HCT116 (cell line): ENCODE measurements at regions not wholly inside any gene's neighbourhood (a gene's known extent, or its start where the extent isn't known, plus 50 kb on each side); places are given as distances from the start of the nearest gene placed in this dataset.

Source experiments
- ATAC-seq: fragments of 200-7000 bp; cut with Tn5 transposase; 2 replicates; pipeline ENCODE4 v1.9.1; 2020; ENCODE audit warnings: mild to moderate bottlenecking, moderate library complexity
- BruUV-seq: library from RNA; stranded (reverse); fragments of 400-500 nt; replicated peaks from 2 replicates; lab custom pipeline; 2021; lab: Mats Ljungman, UMichigan
- CTCF ChIA-PET: fragments of 300-600 bp; sonication (Branson Sonifier 250); formaldehyde crosslinking; loops from one replicate; lab custom pipeline; 2021; ENCODE audit warnings: antibody characterized with exemption; lab: Charles Lee
- POLR2A ChIA-PET: fragments of 300-600, 350-600 bp; sonication (Branson Sonifier 250); formaldehyde crosslinking; loops from one replicate; lab custom pipeline; 2021; ENCODE audit warnings: antibody characterized with exemption; lab: Charles Lee
- RAD21 ChIA-PET, 2 experiments: fragments of 300-600 bp; sonication (Branson Sonifier 250); formaldehyde crosslinking; loops; one replicate each; lab custom pipeline; 2023; ENCODE audit warnings: low total read pairs in 2 of 2; ENCODE audit not compliant: uncharacterized antibody in 2 of 2, unreplicated experiment in 2 of 2, low non-redundant PET in 1 of 2; lab: Charles Lee
- DNase-seq: peaks from one replicate; pipeline ENCODE4 v3.0.0-alpha.2; 2010; ENCODE audit warnings: low read depth, low spot score
- H2AFZ ChIP-seq: fragments of 200-600 bp; shearing (Covaris generic), sonication (generic); 2 replicates; pipeline ENCODE4 v1.6.1; 2017; ENCODE audit warnings: low read depth, mixed run types, mixed read lengths, antibody characterized with exemption, low read length; ENCODE audit not compliant: poor library complexity, severe bottlenecking
- H3K27ac ChIP-seq: 2 replicates; pipeline ENCODE4 v1.5.1; 2012; ENCODE audit warnings: low read depth, low read length
- H3K27me3 ChIP-seq: fragments of 200-600 bp; sonication (generic); 2 replicates; pipeline ENCODE4 v1.6.1; 2016; ENCODE audit warnings: mixed run types, low read length, mixed read lengths; ENCODE audit not compliant: insufficient read depth
- H3K36me3 ChIP-seq, 2 experiments: fragments of 200-500 bp in 1 of 2; fragments of 200-600 bp in 1 of 2; sonication (Bioruptor generic) in 1 of 2; sonication (generic) in 1 of 2; 2 replicates each; pipeline versions ENCODE4 v1.5.1 to v1.6.1; 2014 to 2016; ENCODE audit warnings: low read length in 2 of 2, inconsistent platforms in 1 of 2, mixed read lengths in 1 of 2, mixed run types in 1 of 2; ENCODE audit not compliant: insufficient read depth in 2 of 2, control insufficient read depth in 1 of 2
- H3K4me1 ChIP-seq, 2 experiments: fragments of 200-600 bp in 1 of 2; sonication (generic) in 1 of 2; 2 replicates each; pipeline versions ENCODE4 v1.5.1 to v1.6.1; 2012 to 2017; ENCODE audit warnings: low read length in 2 of 2, inconsistent platforms in 1 of 2, mild to moderate bottlenecking in 1 of 2, mixed read lengths in 1 of 2, mixed run types in 1 of 2, moderate library complexity in 1 of 2; ENCODE audit not compliant: insufficient read depth in 2 of 2, control insufficient read depth in 1 of 2
- H3K4me2 ChIP-seq: fragments of 200-600 bp; sonication (generic); 2 replicates; pipeline ENCODE4 v1.6.1; 2017; ENCODE audit warnings: mixed run types, low read length, mixed read lengths
- H3K4me3 ChIP-seq, 2 experiments: fragments of 200-600 bp in 1 of 2; sonication (generic) in 1 of 2; replicated peaks in 1 of 2; 2 replicates each; pipeline ENCODE4 v1.5.1; 2011 to 2016; ENCODE audit warnings: low read length in 2 of 2, control low read depth in 1 of 2, low read depth in 1 of 2, mild to moderate bottlenecking in 1 of 2, mixed read lengths in 1 of 2, mixed run types in 1 of 2
- H3K79me2 ChIP-seq: fragments of 200-600 bp; sonication (generic); 2 replicates; pipeline ENCODE4 v1.6.1; 2017; ENCODE audit warnings: mild to moderate bottlenecking, mixed run types, low read length, moderate library complexity, mixed read lengths; ENCODE audit not compliant: insufficient read depth
- H3K9ac ChIP-seq: fragments of 200-600 bp; sonication (generic); 2 replicates; pipeline ENCODE4 v1.6.1; 2016; ENCODE audit warnings: low read length, mixed read lengths
- H3K9me2 ChIP-seq: fragments of 200-600 bp; sonication (generic), shearing (Covaris generic); 2 replicates; pipeline ENCODE4 v1.6.1; 2017; ENCODE audit warnings: mixed run types, mild to moderate bottlenecking, moderate library complexity; ENCODE audit not compliant: insufficient read depth
- H3K9me3 ChIP-seq, 2 experiments: fragments of 200-500 bp in 1 of 2; fragments of 200-600 bp in 1 of 2; sonication (Bioruptor generic) in 1 of 2; sonication (generic) in 1 of 2; 2 replicates each; pipeline ENCODE4 v1.6.1; 2014 to 2017; ENCODE audit warnings: low read length in 2 of 2, mixed read lengths in 2 of 2, inconsistent platforms in 1 of 2, low read depth in 1 of 2, mild to moderate bottlenecking in 1 of 2, mixed run types in 1 of 2, moderate library complexity in 1 of 2; ENCODE audit not compliant: control insufficient read depth in 1 of 2, insufficient read depth in 1 of 2
- H4K20me1 ChIP-seq: fragments of 200-600 bp; sonication (generic), shearing (Covaris generic); 2 replicates; pipeline ENCODE4 v1.6.1; 2017; ENCODE audit warnings: mixed run types, mild to moderate bottlenecking, moderate library complexity; ENCODE audit not compliant: insufficient read depth
- ATF3 ChIP-seq: IDR thresholded peaks from 2 replicates; pipeline ENCODE4 v1.6.1; 2012
- CBX3 ChIP-seq: IDR thresholded peaks from 2 replicates; pipeline ENCODE4 v1.6.1; 2012; ENCODE audit warnings: low read depth
- CEBPB ChIP-seq: IDR thresholded peaks from 2 replicates; pipeline ENCODE4 v1.6.1; 2012; ENCODE audit warnings: low read depth
- CTCF ChIP-seq, 3 experiments: fragments of 200-600 bp in 1 of 3; sonication (generic) in 1 of 3; IDR thresholded peaks in 2 of 3; conservative IDR thresholded peaks in 1 of 3; 2 replicates each; pipeline ENCODE4 v1.5.1; 2012 to 2017; ENCODE audit warnings: low read depth in 2 of 3, low read length in 2 of 3, antibody characterized with exemption in 1 of 3, borderline replicate concordance in 1 of 3, control low read depth in 1 of 3, mild to moderate bottlenecking in 1 of 3, mixed read lengths in 1 of 3, mixed run types in 1 of 3, moderate library complexity in 1 of 3; ENCODE audit not compliant: insufficient read depth in 1 of 3
- EGR1 ChIP-seq: IDR thresholded peaks from 2 replicates; pipeline ENCODE4 v1.6.1; 2012; ENCODE audit warnings: low read depth
- ELF1 ChIP-seq: IDR thresholded peaks from 2 replicates; pipeline ENCODE4 v1.6.1; 2012; ENCODE audit warnings: low read depth, borderline replicate concordance
- EZH2 ChIP-seq: fragments of 200-600 bp; sonication (generic); IDR thresholded peaks from 2 replicates; pipeline ENCODE4 v1.6.1; 2017; ENCODE audit warnings: antibody characterized with exemption, mixed run types
- EZH2phosphoT487 ChIP-seq: fragments of 200-600 bp; IDR thresholded peaks from 2 replicates; pipeline ENCODE4 v1.6.1; 2018; ENCODE audit warnings: antibody characterized with exemption, borderline replicate concordance
- FOSL1 ChIP-seq: IDR thresholded peaks from 2 replicates; pipeline ENCODE4 v1.6.1; 2012; ENCODE audit warnings: low read depth
- JUND ChIP-seq: IDR thresholded peaks from 2 replicates; pipeline ENCODE4 v1.6.1; 2012
- POLR2A ChIP-seq: IDR thresholded peaks from 2 replicates; pipeline ENCODE4 v1.7.0; 2011; ENCODE audit warnings: borderline replicate concordance; ENCODE audit not compliant: insufficient read depth, insufficient read length; ENCODE audit errors: extremely low read depth
- POLR2AphosphoS5 ChIP-seq: IDR thresholded peaks from 2 replicates; pipeline ENCODE4 v1.6.1; 2011; ENCODE audit warnings: mild to moderate bottlenecking, low read depth, low read length, moderate library complexity
- RAD21 ChIP-seq: IDR thresholded peaks from 2 replicates; pipeline ENCODE4 v1.6.1; 2012; ENCODE audit warnings: low read depth, mild to moderate bottlenecking
- SIN3A ChIP-seq: IDR thresholded peaks from 2 replicates; pipeline ENCODE4 v1.6.1; 2012; ENCODE audit warnings: low read depth
- SP1 ChIP-seq: IDR thresholded peaks from 2 replicates; pipeline ENCODE4 v1.6.1; 2012; ENCODE audit warnings: low read depth
- SRF ChIP-seq: IDR thresholded peaks from 2 replicates; pipeline ENCODE4 v1.6.1; 2012; ENCODE audit warnings: low read depth
- YY1 ChIP-seq: IDR thresholded peaks from 2 replicates; pipeline ENCODE4 v1.6.1; 2011; ENCODE audit warnings: low read length, low read depth, moderate library complexity, mild to moderate bottlenecking; ENCODE audit not compliant: insufficient replicate concordance; ENCODE audit errors: extremely low read depth
- intact Hi-C: fragments of 100-400 bp; cut with micrococcal nuclease; formaldehyde crosslinking; loops from 2 replicates; pipeline ENCODE4 v1.10.0; 2022
- TF ChIP-seq, protein P1 (sequence below): IDR thresholded peaks from 2 replicates; pipeline ENCODE4 v1.6.1; 2012; ENCODE audit warnings: low read depth
- TF ChIP-seq, protein P2 (sequence below): IDR thresholded peaks from 2 replicates; pipeline ENCODE4 v1.6.1; 2012

- intact Hi-C loops: no loop called here
- no peak for TF ChIP-seq POLR2A
- TF ChIP-seq, protein P1, sequence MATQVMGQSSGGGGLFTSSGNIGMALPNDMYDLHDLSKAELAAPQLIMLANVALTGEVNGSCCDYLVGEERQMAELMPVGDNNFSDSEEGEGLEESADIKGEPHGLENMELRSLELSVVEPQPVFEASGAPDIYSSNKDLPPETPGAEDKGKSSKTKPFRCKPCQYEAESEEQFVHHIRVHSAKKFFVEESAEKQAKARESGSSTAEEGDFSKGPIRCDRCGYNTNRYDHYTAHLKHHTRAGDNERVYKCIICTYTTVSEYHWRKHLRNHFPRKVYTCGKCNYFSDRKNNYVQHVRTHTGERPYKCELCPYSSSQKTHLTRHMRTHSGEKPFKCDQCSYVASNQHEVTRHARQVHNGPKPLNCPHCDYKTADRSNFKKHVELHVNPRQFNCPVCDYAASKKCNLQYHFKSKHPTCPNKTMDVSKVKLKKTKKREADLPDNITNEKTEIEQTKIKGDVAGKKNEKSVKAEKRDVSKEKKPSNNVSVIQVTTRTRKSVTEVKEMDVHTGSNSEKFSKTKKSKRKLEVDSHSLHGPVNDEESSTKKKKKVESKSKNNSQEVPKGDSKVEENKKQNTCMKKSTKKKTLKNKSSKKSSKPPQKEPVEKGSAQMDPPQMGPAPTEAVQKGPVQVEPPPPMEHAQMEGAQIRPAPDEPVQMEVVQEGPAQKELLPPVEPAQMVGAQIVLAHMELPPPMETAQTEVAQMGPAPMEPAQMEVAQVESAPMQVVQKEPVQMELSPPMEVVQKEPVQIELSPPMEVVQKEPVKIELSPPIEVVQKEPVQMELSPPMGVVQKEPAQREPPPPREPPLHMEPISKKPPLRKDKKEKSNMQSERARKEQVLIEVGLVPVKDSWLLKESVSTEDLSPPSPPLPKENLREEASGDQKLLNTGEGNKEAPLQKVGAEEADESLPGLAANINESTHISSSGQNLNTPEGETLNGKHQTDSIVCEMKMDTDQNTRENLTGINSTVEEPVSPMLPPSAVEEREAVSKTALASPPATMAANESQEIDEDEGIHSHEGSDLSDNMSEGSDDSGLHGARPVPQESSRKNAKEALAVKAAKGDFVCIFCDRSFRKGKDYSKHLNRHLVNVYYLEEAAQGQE: no peak
- no peak for TF ChIP-seq ATF3
- no peak for TF ChIP-seq FOSL1
- no peak for TF ChIP-seq CTCF (IDR thresholded peaks at IDR 0.05 in 2 of 3, conservative IDR thresholded peaks at IDR 0.05 in 1 of 3; ENCODE audit: borderline replicate concordance in 1 of 3, insufficient read depth in 1 of 3, low read depth in 2 of 3, low read length in 2 of 3)
- no peak for TF ChIP-seq SRF
- no peak for TF ChIP-seq EZH2phosphoT487
- TF ChIP-seq JUND: no peak
- no peak for TF ChIP-seq EGR1
- no peak for TF ChIP-seq SIN3A
- no peak for TF ChIP-seq EZH2
- TF ChIP-seq CBX3: no peak
- no peak for TF ChIP-seq RAD21
- no peak for TF ChIP-seq ELF1
- TF ChIP-seq SP1: no peak
- no peak for TF ChIP-seq CEBPB
- TF ChIP-seq, protein P2, sequence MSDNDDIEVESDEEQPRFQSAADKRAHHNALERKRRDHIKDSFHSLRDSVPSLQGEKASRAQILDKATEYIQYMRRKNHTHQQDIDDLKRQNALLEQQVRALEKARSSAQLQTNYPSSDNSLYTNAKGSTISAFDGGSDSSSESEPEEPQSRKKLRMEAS: no peak
- TF ChIP-seq YY1: no peak
- no peak for TF ChIP-seq POLR2AphosphoS5
- H3K4me1 ChIP-seq: no peaks in the 10 kb centered on the region
- no peak overlapping the region for H2AFZ ChIP-seq
- no peak overlapping the region for H3K27ac ChIP-seq
- H3K9ac ChIP-seq: no peak overlapping the region
- no peaks in the 10 kb centered on the region for H4K20me1 ChIP-seq
- POLR2A ChIA-PET: no interaction called here
- RAD21 ChIA-PET: no interaction called here
- H3K79me2 ChIP-seq: no peaks in the 10 kb centered on the region
- DNase-seq: no peak
- no peak overlapping the region for H3K4me3 ChIP-seq
- no peaks in the 10 kb centered on the region for H3K9me3 ChIP-seq
- CTCF ChIA-PET: no interaction called here
- H3K36me3 ChIP-seq: no peaks in the 10 kb centered on the region
- no peak for ATAC-seq
- H3K4me2 ChIP-seq: no peak overlapping the region
- peaks cover 4% of the 10 kb centered on the region; the same call in 1 of the 2 replicates for H3K9me2 ChIP-seq
- no peaks in the 10 kb centered on the region for H3K27me3 ChIP-seq
- BruUV-seq: no TSS peak
Observed at GRCh38 chr5:57581772-57582171, 99.2 kb upstream of the ACTBL2 start.
